ENCODE measurements at regions not wholly inside any gene's neighbourhood (a gene's known extent, or its start where the extent isn't known, plus 50 kb on each side); places are given as distances from the start of the nearest gene placed in this dataset.

- H3K36me3 ChIP-seq (ENCODE audit: control insufficient read depth in 1 of 2, insufficient read depth in 2 of 2, low read depth in 1 of 2, low read length in 2 of 2): no peaks in the 10 kb centered on the region
- H3K79me1 ChIP-seq (replicated peaks; ENCODE audit: low read length, poor library complexity, severe bottlenecking): no peaks in the 10 kb centered on the region
- no peak overlapping the region for H2BK120ac ChIP-seq (ENCODE audit: low read depth, low read length)
- no peak overlapping the region for H3K18ac ChIP-seq (ENCODE audit: low read depth in 1 of 2, low read length in 2 of 2)
- H3K4me3 ChIP-seq (ENCODE audit: insufficient read depth in 1 of 2, low read depth in 1 of 2, low read length in 2 of 2): no peak overlapping the region
- no peak overlapping the region for H3K27ac ChIP-seq (ENCODE audit: low read length, poor library complexity, severe bottlenecking)
- H2BK12ac ChIP-seq (ENCODE audit: low read length in 2 of 2): no peak overlapping the region
- H3K14ac ChIP-seq (ENCODE audit: low read length in 2 of 2): no peak overlapping the region
- H3K27me3 ChIP-seq (ENCODE audit: control insufficient read depth in 1 of 2, insufficient read depth in 1 of 2, low read length in 2 of 2): no peaks in the 10 kb centered on the region
- H3K4me1 ChIP-seq (ENCODE audit: control insufficient read depth, insufficient read depth, low read depth, low read length): no peaks in the 10 kb centered on the region
- no peak for DNase-seq
- H2AK5ac ChIP-seq (ENCODE audit: low read length, severe bottlenecking): no peak overlapping the region
- H2BK15ac ChIP-seq (ENCODE audit: low read depth, poor library complexity, severe bottlenecking): no peak overlapping the region
- no peak overlapping the region for H3K9ac ChIP-seq (ENCODE audit: low read length)
- 57% methylated on average over 7 of the region's 10 CpGs for whole genome bisulfite sequencing
- no peak overlapping the region for H3K23ac ChIP-seq (ENCODE audit: low read length in 2 of 2)
- H3K4ac ChIP-seq (ENCODE audit: low read depth in 1 of 2, low read length in 2 of 2): no peak overlapping the region
- H4K91ac ChIP-seq (ENCODE audit: low read length): no peak overlapping the region
- H2AFZ ChIP-seq (ENCODE audit: low read depth, low read length): no peak overlapping the region
- H3K9me3 ChIP-seq (ENCODE audit: control insufficient read depth, low read length): peaks cover 6% of the 10 kb centered on the region
- H2BK5ac ChIP-seq (ENCODE audit: low read depth, low read length, poor library complexity, severe bottlenecking): no peak overlapping the region
- no peak overlapping the region for H3K4me2 ChIP-seq (ENCODE audit: low read length, poor library complexity, severe bottlenecking)
- no peak overlapping the region for H4K8ac ChIP-seq (ENCODE audit: low read length)
These were observed 938.6 kb upstream of the WWC1 start for GRCh38 chr5:167352801-167353200.

DNA sequence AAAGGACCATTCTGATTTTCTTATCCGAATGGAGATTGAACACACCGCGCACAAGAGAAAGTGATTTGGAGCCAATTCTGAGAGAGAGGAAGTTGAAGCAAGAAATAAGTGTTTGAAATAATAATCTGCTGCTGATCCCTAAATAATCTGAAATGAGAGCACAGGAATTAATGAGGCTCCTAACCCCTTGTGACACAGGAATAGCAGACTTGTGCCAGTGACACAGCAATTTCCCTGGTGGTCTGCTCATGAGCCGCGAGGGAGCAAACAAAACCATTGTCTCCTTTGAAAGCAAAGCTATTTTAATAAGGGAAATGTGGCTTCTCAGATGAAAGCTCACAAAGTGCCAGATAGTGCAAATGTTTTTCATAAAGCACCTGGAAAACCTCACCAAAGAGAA, 936.1 kb upstream of the WWC1 start:
- no peak overlapping the region for H3K18ac ChIP-seq (ENCODE audit: low read depth in 1 of 2, low read length in 2 of 2)
- no peak overlapping the region for H2BK15ac ChIP-seq (ENCODE audit: low read depth, poor library complexity, severe bottlenecking)
- no peaks in the 10 kb centered on the region for H3K4me1 ChIP-seq (ENCODE audit: control insufficient read depth, insufficient read depth, low read depth, low read length)
- H3K4ac ChIP-seq (ENCODE audit: low read depth in 1 of 2, low read length in 2 of 2): no peak overlapping the region
- no peaks in the 10 kb centered on the region for H3K79me1 ChIP-seq (replicated peaks; ENCODE audit: low read length, poor library complexity, severe bottlenecking)
- H2BK5ac ChIP-seq (ENCODE audit: low read depth, low read length, poor library complexity, severe bottlenecking): no peak overlapping the region
- no peak overlapping the region for H3K9ac ChIP-seq (ENCODE audit: low read length)
- H3K4me3 ChIP-seq (ENCODE audit: insufficient read depth in 1 of 2, low read depth in 1 of 2, low read length in 2 of 2): no peak overlapping the region
- WGBS: 100% methylated on average over 5 of the region's 5 CpGs
- H2BK120ac ChIP-seq (ENCODE audit: low read depth, low read length): no peak overlapping the region
- H3K27ac ChIP-seq (ENCODE audit: low read length, poor library complexity, severe bottlenecking): no peak overlapping the region
- H3K4me2 ChIP-seq (ENCODE audit: low read length, poor library complexity, severe bottlenecking): no peak overlapping the region
- H3K14ac ChIP-seq (ENCODE audit: low read length in 2 of 2): no peak overlapping the region
- H2AK5ac ChIP-seq (ENCODE audit: low read length, severe bottlenecking): no peak overlapping the region
- H3K36me3 ChIP-seq (ENCODE audit: control insufficient read depth in 1 of 2, insufficient read depth in 2 of 2, low read depth in 1 of 2, low read length in 2 of 2): no peaks in the 10 kb centered on the region
- no peak overlapping the region for H4K8ac ChIP-seq (ENCODE audit: low read length)
- no peak overlapping the region for H2BK12ac ChIP-seq (ENCODE audit: low read length in 2 of 2)
- peaks cover 8% of the 10 kb centered on the region for H3K9me3 ChIP-seq (ENCODE audit: control insufficient read depth, low read length)
- no peak overlapping the region for H3K23ac ChIP-seq (ENCODE audit: low read length in 2 of 2)
- no peak overlapping the region for H2AFZ ChIP-seq (ENCODE audit: low read depth, low read length)
- no peak for DNase-seq
- H4K91ac ChIP-seq (ENCODE audit: low read length): no peak overlapping the region
- H3K27me3 ChIP-seq (ENCODE audit: control insufficient read depth in 1 of 2, insufficient read depth in 1 of 2, low read length in 2 of 2): no peaks in the 10 kb centered on the region

DNA sequence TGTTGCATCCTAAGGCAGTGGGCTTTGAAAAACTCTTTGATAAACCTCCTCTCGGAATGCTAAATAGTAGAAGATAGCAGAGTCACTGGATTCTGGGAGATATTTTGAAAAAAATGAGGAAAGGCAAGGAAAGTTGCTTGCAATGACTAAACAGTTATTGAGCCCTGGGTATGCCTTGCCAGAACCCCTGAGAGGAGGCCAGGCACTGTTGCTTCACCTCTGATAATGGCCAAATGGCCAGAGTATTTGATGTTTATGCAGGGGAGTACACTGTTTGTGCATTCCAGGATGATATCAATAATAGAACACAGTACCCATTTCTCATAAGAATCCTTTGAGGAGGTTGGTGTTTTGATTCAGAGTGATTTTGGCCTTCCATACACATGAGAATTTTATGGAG, 935.1 kb upstream of the WWC1 start:
- H3K4me3 ChIP-seq (ENCODE audit: insufficient read depth in 1 of 2, low read depth in 1 of 2, low read length in 2 of 2): no peak overlapping the region
- H2AK5ac ChIP-seq (ENCODE audit: low read length, severe bottlenecking): no peak overlapping the region
- no peak overlapping the region for H4K91ac ChIP-seq (ENCODE audit: low read length)
- H3K14ac ChIP-seq (ENCODE audit: low read length in 2 of 2): no peak overlapping the region
- no peak overlapping the region for H2BK5ac ChIP-seq (ENCODE audit: low read depth, low read length, poor library complexity, severe bottlenecking)
- 98% methylated on average over 1 of the region's 1 CpG for WGBS
- no peak overlapping the region for H3K27ac ChIP-seq (ENCODE audit: low read length, poor library complexity, severe bottlenecking)
- H2AFZ ChIP-seq (ENCODE audit: low read depth, low read length): no peak overlapping the region
- no peak overlapping the region for H4K8ac ChIP-seq (ENCODE audit: low read length)
- H2BK12ac ChIP-seq (ENCODE audit: low read length in 2 of 2): no peak overlapping the region
- no peak overlapping the region for H3K4ac ChIP-seq (ENCODE audit: low read depth in 1 of 2, low read length in 2 of 2)
- H3K9ac ChIP-seq (ENCODE audit: low read length): no peak overlapping the region
- H2BK120ac ChIP-seq (ENCODE audit: low read depth, low read length): no peak overlapping the region
- no peak overlapping the region for H3K18ac ChIP-seq (ENCODE audit: low read depth in 1 of 2, low read length in 2 of 2)
- no peak for DNase-seq
- no peak overlapping the region for H3K4me2 ChIP-seq (ENCODE audit: low read length, poor library complexity, severe bottlenecking)
- H2BK15ac ChIP-seq (ENCODE audit: low read depth, poor library complexity, severe bottlenecking): no peak overlapping the region
- no peak overlapping the region for H3K23ac ChIP-seq (ENCODE audit: low read length in 2 of 2)
- no peaks in the 10 kb centered on the region for H3K27me3 ChIP-seq (ENCODE audit: control insufficient read depth in 1 of 2, insufficient read depth in 1 of 2, low read length in 2 of 2)
- peaks cover 12% of the 10 kb centered on the region for H3K9me3 ChIP-seq (ENCODE audit: control insufficient read depth, low read length)
- no peaks in the 10 kb centered on the region for H3K4me1 ChIP-seq (ENCODE audit: control insufficient read depth, insufficient read depth, low read depth, low read length)
- no peaks in the 10 kb centered on the region for H3K36me3 ChIP-seq (ENCODE audit: control insufficient read depth in 1 of 2, insufficient read depth in 2 of 2, low read depth in 1 of 2, low read length in 2 of 2)
- no peaks in the 10 kb centered on the region for H3K79me1 ChIP-seq (replicated peaks; ENCODE audit: low read length, poor library complexity, severe bottlenecking)

DNA sequence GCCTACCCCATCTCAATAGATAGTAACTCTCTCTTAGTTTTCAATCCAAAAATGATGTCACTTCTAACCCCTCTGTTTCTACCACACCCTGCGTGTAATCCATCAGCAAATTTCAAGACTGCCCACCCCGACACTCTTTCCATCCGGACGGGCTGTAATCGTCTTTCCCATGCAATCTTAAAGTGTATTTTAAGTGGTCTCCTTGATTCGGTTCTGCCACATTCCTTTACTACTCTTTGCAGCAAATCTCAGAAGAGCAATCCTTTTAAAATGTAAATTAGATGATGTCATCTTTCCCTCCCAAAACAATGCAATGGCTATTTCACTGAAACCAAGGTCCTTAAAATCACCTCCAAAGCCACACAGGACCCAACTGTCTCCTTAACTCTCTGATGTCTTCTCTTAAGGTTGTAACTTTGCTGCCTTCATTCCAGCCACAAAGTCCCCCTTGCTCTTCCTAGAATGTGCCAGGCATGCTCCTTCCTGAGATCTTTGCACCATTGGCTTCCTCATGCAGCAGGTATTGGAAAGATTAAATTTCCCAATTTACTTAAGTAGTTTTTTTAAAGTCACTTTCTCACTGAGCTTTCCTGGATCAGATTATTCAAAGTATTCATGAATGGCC, 932.5 kb upstream of the WWC1 start:
- H3K23ac ChIP-seq (ENCODE audit: low read length in 2 of 2): no peak overlapping the region
- WGBS: 38% methylated on average over 6 of the region's 6 CpGs
- H3K4ac ChIP-seq (ENCODE audit: low read depth in 1 of 2, low read length in 2 of 2): no peak overlapping the region
- no peak overlapping the region for H3K4me3 ChIP-seq (ENCODE audit: insufficient read depth in 1 of 2, low read depth in 1 of 2, low read length in 2 of 2)
- no peaks in the 10 kb centered on the region for H3K27me3 ChIP-seq (ENCODE audit: control insufficient read depth in 1 of 2, insufficient read depth in 1 of 2, low read length in 2 of 2)
- H2AK5ac ChIP-seq (ENCODE audit: low read length, severe bottlenecking): no peak overlapping the region
- H3K36me3 ChIP-seq (ENCODE audit: control insufficient read depth in 1 of 2, insufficient read depth in 2 of 2, low read depth in 1 of 2, low read length in 2 of 2): no peaks in the 10 kb centered on the region
- H3K27ac ChIP-seq (ENCODE audit: low read length, poor library complexity, severe bottlenecking): no peak overlapping the region
- no peak overlapping the region for H3K18ac ChIP-seq (ENCODE audit: low read depth in 1 of 2, low read length in 2 of 2)
- no peak overlapping the region for H3K14ac ChIP-seq (ENCODE audit: low read length in 2 of 2)
- no peaks in the 10 kb centered on the region for H3K79me1 ChIP-seq (replicated peaks; ENCODE audit: low read length, poor library complexity, severe bottlenecking)
- no peak overlapping the region for H2BK120ac ChIP-seq (ENCODE audit: low read depth, low read length)
- no peak overlapping the region for H2BK12ac ChIP-seq (ENCODE audit: low read length in 2 of 2)
- no peak overlapping the region for H4K91ac ChIP-seq (ENCODE audit: low read length)
- DNase-seq: no peak
- H2BK15ac ChIP-seq (ENCODE audit: low read depth, poor library complexity, severe bottlenecking): no peak overlapping the region
- H2AFZ ChIP-seq (ENCODE audit: low read depth, low read length): no peak overlapping the region
- no peak overlapping the region for H4K8ac ChIP-seq (ENCODE audit: low read length)
- peaks cover 18% of the 10 kb centered on the region for H3K9me3 ChIP-seq (ENCODE audit: control insufficient read depth, low read length)
- H3K4me2 ChIP-seq (ENCODE audit: low read length, poor library complexity, severe bottlenecking): no peak overlapping the region
- H3K4me1 ChIP-seq (ENCODE audit: control insufficient read depth, insufficient read depth, low read depth, low read length): no peaks in the 10 kb centered on the region
- no peak overlapping the region for H2BK5ac ChIP-seq (ENCODE audit: low read depth, low read length, poor library complexity, severe bottlenecking)
- H3K9ac ChIP-seq (ENCODE audit: low read length): no peak overlapping the region
